UCSD-AML1 (cell line): ENCODE measurements at regions not wholly inside any gene's neighbourhood (a gene's known extent, or its start where the extent isn't known, plus 50 kb on each side); places are given as distances from the start of the nearest gene placed in this dataset.
"Not testable (repeated sequence)": the region's sequence is repeated elsewhere in the genome, so short reads cannot be mapped to it uniquely, and the experiment has no call there.

Source experiments
- DNase-seq: peaks from one replicate; lab custom pipeline; 2025; ENCODE audit not compliant: unreplicated experiment; lab: John Stamatoyannopoulos, UW

- DNase-seq = not testable (repeated sequence)
Measured at GRCh38 chr1:206403612-206404307, 66.5 kb upstream of the IKBKE start.

DNA sequence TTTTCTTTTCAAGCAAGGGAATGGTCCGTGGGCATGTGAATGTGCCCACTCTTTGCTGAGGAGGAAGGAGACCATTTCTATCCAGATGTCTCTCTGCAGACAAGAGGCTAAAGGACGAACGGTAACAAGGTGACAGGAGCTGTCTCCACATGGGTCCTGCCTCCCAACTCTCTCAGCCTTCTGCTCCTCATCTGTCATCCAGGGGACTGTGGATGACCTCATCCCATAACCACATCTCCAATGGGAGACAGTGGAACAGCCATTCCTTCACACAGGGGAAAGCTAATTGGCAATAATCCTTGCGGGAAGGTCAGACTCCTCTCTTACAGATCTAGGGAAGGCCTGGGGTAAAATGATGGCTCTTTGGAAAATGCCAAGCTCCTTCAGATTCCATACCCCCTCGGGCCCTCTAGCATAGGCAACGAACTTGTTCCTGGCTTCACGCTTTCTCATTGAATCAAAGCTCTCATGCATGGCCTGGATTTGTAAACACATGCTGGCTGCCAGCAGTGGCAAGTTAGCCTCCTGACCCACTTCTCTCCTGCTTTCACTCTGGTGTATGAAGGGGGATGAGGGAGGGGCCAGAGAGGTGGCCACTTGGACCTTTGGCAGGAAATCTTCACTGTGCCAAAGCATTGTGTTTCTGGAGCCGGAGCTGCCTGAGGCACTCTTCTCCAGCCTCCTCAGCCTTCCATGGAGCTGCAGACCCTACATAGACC lies 65.8 kb upstream of the IKBKE start:
- DNase-seq = not testable (repeated sequence)

DNA sequence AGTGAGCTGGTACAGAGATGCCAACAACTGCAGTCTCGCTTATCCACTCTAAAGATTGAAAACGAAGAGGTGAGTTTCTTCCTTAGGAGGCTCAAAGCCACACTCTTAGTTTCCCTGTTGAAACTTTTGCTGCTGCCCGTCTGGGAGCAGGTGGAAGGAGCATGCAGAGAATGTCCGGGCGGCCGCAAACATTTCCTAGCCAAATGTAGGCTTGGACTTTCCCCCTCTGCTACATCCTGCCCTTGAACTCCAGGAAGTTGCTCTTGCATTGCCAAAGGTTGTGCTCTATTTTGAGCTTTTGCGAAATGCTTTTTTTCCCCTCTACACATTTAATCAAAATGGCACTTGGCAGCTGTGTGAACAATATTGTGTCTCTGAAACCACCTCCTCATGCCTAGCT lies 65.0 kb upstream of the IKBKE start:
- not testable (repeated sequence) for DNase-seq

GRCh38 chr1:206408371-206409288 lies 61.6 kb upstream of the IKBKE start:
- not testable (repeated sequence) for DNase-seq

GRCh38 chr1:206411321-206411720 lies 59.0 kb upstream of the IKBKE start:
- DNase-seq = no peak

- no peak for DNase-seq
Measured at GRCh38 chr1:206415942-206416341, 54.3 kb upstream of the IKBKE start.

DNA sequence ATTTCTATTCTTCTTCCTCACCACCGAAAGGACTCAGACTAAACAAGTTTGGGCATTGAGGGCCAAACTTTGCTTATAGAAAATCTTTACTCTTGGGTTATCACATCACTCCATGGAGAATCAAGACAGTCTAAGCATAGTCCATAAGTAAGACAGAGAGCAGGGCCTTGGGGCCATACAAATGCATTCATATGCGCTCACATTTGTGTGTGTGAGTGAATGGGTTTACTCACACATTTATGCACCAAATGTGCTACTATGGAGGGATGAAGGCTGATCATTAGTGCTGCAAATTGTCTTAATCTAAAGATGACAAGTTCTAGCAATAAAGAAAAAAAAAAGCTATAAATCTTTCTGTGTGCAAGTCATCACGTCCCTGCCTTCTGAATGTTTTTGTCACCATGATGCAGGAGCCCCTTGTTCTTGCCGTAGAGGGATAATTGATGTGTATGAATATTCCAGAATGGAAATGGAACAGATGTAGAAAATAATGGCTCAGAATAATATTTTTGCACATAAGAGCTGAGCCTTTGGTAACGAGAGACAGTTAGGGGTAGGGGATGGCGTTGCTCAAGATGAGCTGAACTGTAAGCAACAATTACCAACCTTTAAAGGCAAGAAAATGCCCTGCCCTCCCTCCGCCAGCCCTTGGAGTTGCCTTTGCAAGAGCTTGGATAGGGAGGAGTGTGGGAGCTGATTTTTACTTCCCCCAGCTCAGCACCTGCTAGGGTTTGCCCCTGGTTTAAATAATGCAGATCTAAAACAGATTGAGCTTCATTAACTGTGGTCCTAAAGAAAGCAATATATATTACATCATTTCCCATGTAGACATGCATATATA lies 52.3 kb upstream of the IKBKE start:
- no peak for DNase-seq

DNA sequence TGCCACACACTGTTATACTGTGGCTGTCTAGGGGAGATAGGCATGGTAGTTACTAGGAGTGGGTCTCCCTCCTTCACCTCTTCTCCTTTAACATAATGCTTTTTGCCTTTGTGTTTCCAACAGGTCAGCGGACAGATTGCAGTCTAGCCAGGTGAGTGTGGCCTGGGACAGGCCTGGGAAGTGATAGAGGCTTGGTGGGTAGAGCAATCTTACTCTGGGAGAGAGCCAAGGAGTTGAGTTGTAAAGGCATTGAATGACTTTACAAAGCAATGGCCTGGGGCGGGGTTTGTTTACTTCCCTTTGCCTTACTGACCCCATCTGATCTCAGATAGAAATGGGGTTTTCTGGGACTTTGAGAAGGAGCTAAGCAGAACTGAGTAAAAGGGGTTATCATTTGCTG lies 51.0 kb upstream of the IKBKE start:
- DNase-seq = no peak

DNA sequence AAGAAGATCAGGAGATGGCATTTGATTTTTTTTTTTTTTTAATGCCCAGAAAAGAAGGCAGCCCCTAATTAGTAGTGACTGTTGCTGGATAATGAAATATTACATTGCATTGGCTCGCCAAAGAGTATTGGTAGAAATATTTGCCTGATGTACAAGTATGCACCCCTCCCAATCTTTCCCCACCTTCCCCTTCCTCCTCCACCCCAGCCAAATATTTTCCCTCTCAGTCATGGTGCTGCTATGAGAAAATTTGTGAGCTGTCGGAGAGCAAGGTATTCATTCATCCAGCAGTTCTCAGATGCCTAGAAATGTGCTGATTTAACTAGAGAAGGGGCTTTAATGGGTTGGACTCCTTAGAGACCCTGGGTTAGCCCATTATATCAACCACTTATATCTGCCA lies 50.5 kb upstream of the IKBKE start:
- no peak for DNase-seq

- DNase-seq = no peak
Measured at GRCh38 chr1:206420471-206420870, 49.8 kb upstream of the IKBKE start.
